Activated naive CD4-positive, alpha-beta T cell treated with anti-CD3 and anti-CD28 coated beads, Interleukin-2, amount 50 U/mL, for 16 hours (primary cell): ENCODE measurements at regions not wholly inside any gene's neighbourhood (a gene's known extent, or its start where the extent isn't known, plus 50 kb on each side); places are given as distances from the start of the nearest gene placed in this dataset.

Experiments used
- DNase-seq: peaks from one replicate; pipeline ENCODE4 v3.0.0-alpha.2; 2020

- DNase-seq = no peak
Observed at GRCh38 chr5:87499478-87500410, 87.0 kb upstream of the CCNH start.
